Hepatocyte (in vitro differentiated cells): ENCODE measurements at regions not wholly inside any gene's neighbourhood (a gene's known extent, or its start where the extent isn't known, plus 50 kb on each side); places are given as distances from the start of the nearest gene placed in this dataset.

Experiments used
- DNase-seq: peaks from one replicate; pipeline ENCODE4 v3.0.0-alpha.2; 2016; ENCODE audit warnings: low spot score
- H2AFZ ChIP-seq: fragments of 200-600 bp; sonication (generic); 2 replicates; pipeline ENCODE4 v1.6.0; 2016; ENCODE audit warnings: antibody characterized with exemption, mild to moderate bottlenecking
- H3K27ac ChIP-seq: fragments of 200-600 bp; sonication (generic); 2 replicates; pipeline ENCODE4 v1.5.1; 2016; ENCODE audit warnings: mild to moderate bottlenecking
- H3K27me3 ChIP-seq: fragments of 200-600 bp; sonication (generic); 2 replicates; pipeline ENCODE4 v1.6.1; 2016
- H3K36me3 ChIP-seq: fragments of 200-600 bp; sonication (generic); replicated peaks from 2 replicates; pipeline ENCODE4 v1.5.1; 2016; ENCODE audit warnings: low read depth; ENCODE audit not compliant: insufficient read depth
- H3K4me1 ChIP-seq: fragments of 200-600 bp; sonication (generic); 2 replicates; pipeline ENCODE4 v1.5.1; 2016; ENCODE audit warnings: mild to moderate bottlenecking, moderate library complexity; ENCODE audit not compliant: insufficient read depth
- H3K4me2 ChIP-seq: fragments of 200-600 bp; sonication (generic); 2 replicates; pipeline ENCODE4 v1.6.0; 2016
- H3K4me3 ChIP-seq: fragments of 200-600 bp; sonication (generic); 2 replicates; pipeline ENCODE4 v1.5.1; 2016; ENCODE audit warnings: mild to moderate bottlenecking
- H3K79me2 ChIP-seq: fragments of 200-600 bp; sonication (generic); 2 replicates; pipeline ENCODE4 v1.6.0; 2017; ENCODE audit warnings: mild to moderate bottlenecking
- H3K9me2 ChIP-seq: fragments of 200-600 bp; sonication (generic); replicated peaks from 2 replicates; pipeline ENCODE4 v1.6.0; 2017; ENCODE audit warnings: mild to moderate bottlenecking; ENCODE audit not compliant: insufficient read depth
- H3K9me3 ChIP-seq: fragments of 200-600 bp; sonication (generic); 2 replicates; pipeline ENCODE4 v1.5.1; 2016; ENCODE audit warnings: low read depth, mild to moderate bottlenecking
- H4K20me1 ChIP-seq: fragments of 200-600 bp; sonication (generic); 2 replicates; pipeline ENCODE4 v1.6.0; 2016; ENCODE audit warnings: mild to moderate bottlenecking; ENCODE audit not compliant: insufficient read depth, poor library complexity, severe bottlenecking
- CTCF ChIP-seq: fragments of 200-600 bp; sonication (generic); IDR thresholded peaks from 2 replicates; pipeline ENCODE4 v1.5.1; 2016; ENCODE audit warnings: antibody characterized with exemption, mild to moderate bottlenecking; ENCODE audit not compliant: poor library complexity
- EZH2 ChIP-seq: fragments of 200-600 bp; sonication (generic); IDR thresholded peaks from 2 replicates; pipeline ENCODE4 v1.6.1; 2016; ENCODE audit warnings: antibody characterized with exemption, mild to moderate bottlenecking, borderline replicate concordance
- EZH2phosphoT487 ChIP-seq: fragments of 200-600 bp; sonication (generic); IDR thresholded peaks from one replicate; pipeline ENCODE4 v1.6.1; 2018; ENCODE audit warnings: antibody characterized with exemption, mild to moderate bottlenecking, low read depth, moderate library complexity; ENCODE audit not compliant: unreplicated experiment, severe bottlenecking
- WGBS: methylation state at CpG from one replicate; pipeline ENCODE4 v1.1.6; 2016; ENCODE audit warnings: low lambda C conversion rate; ENCODE audit errors: missing lambda C conversion rate; 5-methylcytosine and 5-hydroxymethylcytosine counted together

DNA sequence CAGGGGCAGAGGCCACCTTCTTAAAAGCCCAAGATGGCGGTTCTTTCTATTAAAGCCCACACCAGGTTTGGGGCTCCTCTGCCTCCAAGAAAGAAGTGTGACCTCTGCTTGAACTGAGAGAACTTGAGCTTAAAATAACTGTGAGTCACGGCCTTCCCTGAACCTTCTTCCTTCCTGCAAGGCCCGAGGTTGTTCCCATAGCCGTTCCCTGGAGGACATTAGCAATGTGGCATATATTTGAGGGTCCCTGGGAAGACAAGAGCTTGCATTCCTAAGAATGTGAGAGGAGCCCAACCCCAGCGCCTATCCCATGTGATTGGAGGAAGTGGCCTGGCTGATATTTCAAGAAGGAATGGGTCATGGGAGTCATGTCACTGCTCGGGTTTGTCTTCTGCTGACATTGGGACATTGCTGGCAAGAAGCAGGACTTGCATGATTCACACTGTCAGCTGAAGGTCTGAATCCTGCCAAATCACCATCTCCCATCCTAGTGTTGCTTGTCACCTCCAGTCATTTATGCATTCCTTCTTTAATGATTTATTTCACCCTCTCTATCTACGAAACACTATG lies 168.1 kb downstream of the TRIB2 start:
- 77% methylated on average over 7 of the region's 7 CpGs for WGBS
- no peak for DNase-seq
- no peaks in the 10 kb centered on the region for H3K79me2 ChIP-seq
- no peak for TF ChIP-seq EZH2phosphoT487
- TF ChIP-seq EZH2, result no peak
- TF ChIP-seq CTCF, result no peak
- H3K27ac ChIP-seq, result no peak overlapping the region
- H3K36me3 ChIP-seq, result no peaks in the 10 kb centered on the region
- no peaks in the 10 kb centered on the region for H4K20me1 ChIP-seq
- H3K4me2 ChIP-seq, result no peak overlapping the region
- no peak overlapping the region for H2AFZ ChIP-seq
- no peaks in the 10 kb centered on the region for H3K9me2 ChIP-seq
- no peaks in the 10 kb centered on the region for H3K9me3 ChIP-seq
- H3K27me3 ChIP-seq, result no peaks in the 10 kb centered on the region
- no peaks in the 10 kb centered on the region for H3K4me1 ChIP-seq
- H3K4me3 ChIP-seq, result no peak overlapping the region

DNA sequence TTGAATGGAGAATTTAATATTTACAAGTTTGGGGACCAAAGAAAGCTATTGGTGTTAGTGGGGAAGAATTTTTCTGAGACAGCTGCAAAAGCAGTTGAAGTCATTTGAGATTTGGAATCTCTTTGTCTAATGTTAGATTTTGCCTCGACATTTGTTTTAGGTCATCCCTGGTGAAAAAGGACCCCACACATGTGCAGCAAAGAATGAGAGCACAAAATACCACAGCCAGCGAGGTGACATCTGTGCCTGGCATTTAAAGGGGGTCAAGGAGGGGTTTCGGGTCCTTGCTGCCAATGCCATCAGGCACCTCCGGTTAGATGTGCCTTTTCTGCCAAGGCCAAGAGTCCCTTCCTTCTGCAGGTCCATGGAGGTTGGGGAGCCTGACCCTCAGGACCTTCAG lies 173.3 kb downstream of the TRIB2 start:
- H3K4me2 ChIP-seq, result no peak overlapping the region
- H3K9me3 ChIP-seq, result no peaks in the 10 kb centered on the region
- H3K27me3 ChIP-seq, result no peaks in the 10 kb centered on the region
- no peaks in the 10 kb centered on the region for H3K36me3 ChIP-seq
- no peak overlapping the region for H3K4me3 ChIP-seq
- 83% methylated on average over 4 of the region's 4 CpGs for WGBS
- H3K79me2 ChIP-seq, result no peaks in the 10 kb centered on the region
- no peak overlapping the region for H2AFZ ChIP-seq
- TF ChIP-seq CTCF, result no peak
- no peak for TF ChIP-seq EZH2phosphoT487
- no peak for TF ChIP-seq EZH2
- no peak for DNase-seq
- no peak overlapping the region for H3K27ac ChIP-seq
- no peaks in the 10 kb centered on the region for H3K9me2 ChIP-seq
- H3K4me1 ChIP-seq, result no peaks in the 10 kb centered on the region
- H4K20me1 ChIP-seq, result no peaks in the 10 kb centered on the region

DNA sequence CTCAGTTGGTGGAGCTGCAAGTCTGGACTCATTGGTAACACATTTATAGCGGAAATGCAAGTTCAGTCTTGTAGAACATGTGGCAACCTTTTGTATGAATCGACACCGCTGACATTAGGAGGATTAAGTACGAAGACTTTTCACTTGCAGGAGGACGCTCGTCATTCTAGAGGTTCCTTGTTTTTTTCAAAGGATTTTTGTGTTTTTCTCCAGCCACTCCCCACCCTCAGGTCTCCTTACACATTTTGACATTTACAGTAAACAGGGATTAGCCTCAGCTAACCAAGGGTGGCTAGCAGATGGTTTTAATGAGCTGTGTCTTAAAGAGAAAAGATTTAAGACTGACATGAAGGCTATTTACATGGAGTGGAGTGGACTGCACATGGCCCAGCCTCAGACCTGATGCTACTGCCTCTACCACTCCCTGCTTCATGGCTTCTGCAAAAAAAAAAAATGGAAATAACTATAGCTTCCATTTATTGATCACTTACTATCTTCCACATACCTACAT lies 173.8 kb downstream of the TRIB2 start:
- Histone ChIP-seq H3K9me2 (no peaks in the 10 kb centered on the region), H3K4me1 (no peaks in the 10 kb centered on the region), H2AFZ (no peak overlapping the region), H3K79me2 (no peaks in the 10 kb centered on the region), H4K20me1 (no peaks in the 10 kb centered on the region), H3K27ac (no peak overlapping the region), H3K9me3 (no peaks in the 10 kb centered on the region), H3K36me3 (no peaks in the 10 kb centered on the region), H3K4me3 (no peak overlapping the region), H3K27me3 (no peaks in the 10 kb centered on the region), H3K4me2 (no peak overlapping the region)
- 61% methylated on average over 6 of the region's 6 CpGs for WGBS
- TF ChIP-seq CTCF (no peak), EZH2 (no peak), EZH2phosphoT487 (no peak)
- DNase-seq, result no peak

DNA sequence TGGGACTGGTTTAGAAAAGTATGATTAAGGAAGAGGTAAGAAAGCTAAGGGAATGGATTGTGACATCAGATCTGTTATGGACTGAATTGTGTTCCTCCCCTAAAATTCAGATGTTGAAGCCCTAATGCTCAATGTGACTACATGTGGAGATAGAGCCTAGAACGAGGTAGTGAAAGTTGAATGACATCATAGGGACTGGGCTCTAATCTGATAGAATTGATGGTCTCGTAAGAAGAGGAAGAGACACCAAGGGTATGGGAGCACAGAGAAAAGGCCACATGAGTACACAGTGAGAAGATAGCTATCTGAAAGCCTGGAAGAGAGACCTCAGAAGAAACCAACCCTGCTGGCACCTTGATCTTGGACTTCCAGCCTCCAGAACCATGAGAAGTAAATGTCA lies 178.3 kb downstream of the TRIB2 start:
- H3K4me3 ChIP-seq, result no peak overlapping the region
- H4K20me1 ChIP-seq, result no peaks in the 10 kb centered on the region
- no peak overlapping the region for H2AFZ ChIP-seq
- H3K9me2 ChIP-seq, result no peaks in the 10 kb centered on the region
- H3K27me3 ChIP-seq, result no peaks in the 10 kb centered on the region
- WGBS, result 88% methylated on average over 2 of the region's 2 CpGs
- H3K27ac ChIP-seq, result no peak overlapping the region
- H3K36me3 ChIP-seq, result no peaks in the 10 kb centered on the region
- DNase-seq, result no peak
- no peak overlapping the region for H3K4me2 ChIP-seq
- no peaks in the 10 kb centered on the region for H3K79me2 ChIP-seq
- H3K4me1 ChIP-seq, result no peaks in the 10 kb centered on the region
- TF ChIP-seq EZH2 (no peak), EZH2phosphoT487 (no peak), CTCF (no peak)
- no peaks in the 10 kb centered on the region for H3K9me3 ChIP-seq
